HG02840 (cell line): ENCODE measurements at regions not wholly inside any gene's neighbourhood (a gene's known extent, or its start where the extent isn't known, plus 50 kb on each side); places are given as distances from the start of the nearest gene placed in this dataset.
"Not testable (repeated sequence)": the region's sequence is repeated elsewhere in the genome, so short reads cannot be mapped to it uniquely, and the experiment has no call there.

Experiments used
- ATAC-seq: cut with Tn5 transposase; IDR thresholded peaks from one replicate; pipeline ENCODE4 v1.9.1; 2021; ENCODE audit warnings: mild to moderate bottlenecking, moderate library complexity, moderate number of reproducible peaks; ENCODE audit not compliant: unreplicated experiment, low FRiP score

DNA sequence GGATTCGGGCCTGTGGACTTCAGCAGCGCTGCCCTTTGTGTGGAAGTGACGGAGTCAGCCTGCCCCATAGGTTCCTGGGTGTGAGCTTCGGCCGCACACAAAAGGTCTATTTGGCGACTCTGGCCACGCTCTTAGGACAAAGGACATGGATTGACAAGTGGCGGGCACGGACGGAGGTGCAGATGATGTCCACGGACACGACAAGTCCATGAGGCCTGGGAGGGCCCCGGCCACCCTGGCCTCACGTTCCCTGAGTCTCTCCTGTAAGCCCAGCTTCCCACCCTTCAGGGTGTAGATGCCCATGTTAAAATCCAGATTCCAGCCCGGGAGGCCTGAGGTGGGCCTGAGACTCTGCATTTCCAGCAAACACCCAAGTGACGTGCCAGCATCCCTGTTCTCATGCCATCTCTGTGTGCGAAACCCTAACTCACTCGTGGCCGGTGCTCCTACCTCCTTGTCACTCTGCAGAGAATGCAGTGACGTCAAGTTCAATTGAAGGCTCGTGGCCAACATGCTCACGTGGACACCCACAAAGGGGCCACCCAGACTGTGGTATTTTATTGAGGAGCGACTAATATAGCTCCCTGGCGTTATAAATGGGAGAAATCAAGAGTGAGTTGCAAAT, 111.7 kb downstream of the RTP5 start:
- no peak for ATAC-seq

DNA sequence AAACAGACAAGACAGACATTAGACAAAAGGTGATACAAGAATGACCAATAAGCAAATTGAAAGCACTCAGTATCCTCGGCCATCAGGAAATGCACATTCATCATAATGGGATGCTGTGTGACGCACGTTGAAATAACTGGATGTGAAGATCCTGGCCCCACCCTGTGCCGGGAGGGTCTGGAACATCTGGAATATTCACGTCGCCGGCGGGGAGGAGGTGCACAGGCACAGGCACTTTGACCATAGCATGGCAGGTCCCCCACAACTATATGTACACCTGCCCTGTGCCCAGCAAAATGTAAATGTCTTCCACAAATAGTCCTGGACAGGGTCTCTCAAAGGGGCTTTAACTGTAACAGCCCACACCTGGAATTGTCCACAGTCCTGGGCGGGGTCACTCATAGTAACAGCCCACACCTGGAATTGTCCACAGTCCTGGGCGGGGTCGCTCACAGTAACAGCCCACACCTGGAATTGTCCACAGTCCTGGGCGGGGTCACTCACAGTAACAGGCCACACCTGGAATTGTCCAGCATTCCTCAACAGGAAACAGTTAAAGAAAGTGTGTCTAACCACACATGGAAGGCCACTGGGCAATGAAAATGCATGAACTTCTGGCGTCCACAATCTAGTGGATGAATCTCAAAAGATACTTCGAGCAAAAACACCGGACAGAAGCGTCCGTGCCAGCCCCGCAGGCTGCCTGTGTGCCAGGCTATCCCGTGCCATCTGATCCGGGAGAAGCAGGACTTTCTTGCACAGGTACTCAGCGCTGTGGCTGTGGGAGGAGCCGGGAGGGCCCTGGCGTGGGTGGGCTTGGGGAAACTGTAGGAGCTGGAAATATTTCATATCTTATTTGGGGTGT, 113.4 kb downstream of the RTP5 start:
- no peak for ATAC-seq

DNA sequence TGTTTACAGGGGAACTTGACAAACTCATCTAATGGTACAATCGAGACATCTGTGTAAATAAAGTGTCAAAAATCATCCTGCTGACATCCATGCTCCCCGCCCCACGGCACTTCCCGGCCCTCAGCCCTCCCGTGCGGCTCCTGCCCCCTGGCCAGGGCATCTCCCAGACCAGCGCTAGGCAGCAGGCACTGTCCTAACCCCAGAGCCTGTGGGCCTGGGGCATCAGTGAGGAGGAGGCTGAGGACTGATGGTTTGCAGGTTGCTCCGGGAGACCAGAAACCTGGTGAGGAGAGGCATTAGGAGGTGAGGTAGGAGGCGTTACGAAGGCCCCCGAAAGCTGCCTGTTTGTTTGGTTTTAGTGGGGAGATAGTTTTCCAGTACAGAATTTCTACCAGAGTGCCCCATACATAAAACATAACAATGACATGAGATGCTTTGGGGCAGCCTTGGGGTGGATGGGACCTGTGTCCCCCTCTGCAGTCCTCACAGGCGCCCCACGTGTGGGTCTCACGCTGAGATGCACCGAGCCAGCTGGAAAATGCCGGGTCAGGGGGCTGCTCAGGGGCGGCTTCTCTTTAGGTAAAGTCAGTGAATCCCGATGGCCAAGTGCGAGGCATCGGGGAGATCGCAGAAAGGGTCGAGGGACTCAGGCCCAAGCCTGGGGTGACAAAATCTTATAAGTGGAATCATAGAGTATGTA, 114.2 kb downstream of the RTP5 start:
- ATAC-seq = no peak

DNA sequence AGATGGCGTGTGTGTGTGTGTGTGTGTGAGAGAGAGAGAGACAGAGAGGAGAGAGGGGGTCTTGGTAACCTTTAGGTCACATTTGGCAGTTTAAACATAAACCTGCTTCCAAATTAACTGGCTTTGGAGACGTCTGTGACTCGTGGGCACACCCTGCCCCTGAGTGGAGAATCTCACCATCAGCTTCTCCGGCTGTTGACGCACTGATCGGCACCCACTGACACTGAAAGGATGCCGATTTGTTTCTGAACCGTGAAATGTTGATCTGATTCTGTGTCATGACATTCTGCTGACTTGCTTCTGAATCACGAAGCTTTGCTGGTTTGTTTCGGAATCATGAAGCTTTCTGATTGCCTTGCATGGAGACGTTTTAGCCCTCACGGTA, 114.7 kb downstream of the RTP5 start:
- no peak for ATAC-seq

DNA sequence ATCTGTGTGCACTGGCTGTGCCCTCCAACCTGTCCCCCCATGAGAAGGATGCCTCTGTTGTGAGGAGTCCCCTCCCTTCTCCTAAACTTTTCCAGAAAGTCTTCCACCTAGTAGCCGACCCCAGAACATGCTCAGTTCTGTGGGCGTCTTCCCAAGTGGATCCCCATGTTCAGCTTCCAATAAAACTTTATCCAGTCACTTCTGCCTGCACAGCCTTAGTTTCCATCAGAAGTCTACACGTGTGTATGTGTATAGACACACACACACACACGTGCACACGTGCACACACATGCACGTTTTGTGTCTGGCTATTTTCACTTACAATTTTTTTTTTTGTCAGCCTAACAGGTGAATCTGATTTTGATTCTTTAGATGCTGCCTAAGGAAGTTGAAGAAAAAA, 115.1 kb downstream of the RTP5 start:
- ATAC-seq = no peak

DNA sequence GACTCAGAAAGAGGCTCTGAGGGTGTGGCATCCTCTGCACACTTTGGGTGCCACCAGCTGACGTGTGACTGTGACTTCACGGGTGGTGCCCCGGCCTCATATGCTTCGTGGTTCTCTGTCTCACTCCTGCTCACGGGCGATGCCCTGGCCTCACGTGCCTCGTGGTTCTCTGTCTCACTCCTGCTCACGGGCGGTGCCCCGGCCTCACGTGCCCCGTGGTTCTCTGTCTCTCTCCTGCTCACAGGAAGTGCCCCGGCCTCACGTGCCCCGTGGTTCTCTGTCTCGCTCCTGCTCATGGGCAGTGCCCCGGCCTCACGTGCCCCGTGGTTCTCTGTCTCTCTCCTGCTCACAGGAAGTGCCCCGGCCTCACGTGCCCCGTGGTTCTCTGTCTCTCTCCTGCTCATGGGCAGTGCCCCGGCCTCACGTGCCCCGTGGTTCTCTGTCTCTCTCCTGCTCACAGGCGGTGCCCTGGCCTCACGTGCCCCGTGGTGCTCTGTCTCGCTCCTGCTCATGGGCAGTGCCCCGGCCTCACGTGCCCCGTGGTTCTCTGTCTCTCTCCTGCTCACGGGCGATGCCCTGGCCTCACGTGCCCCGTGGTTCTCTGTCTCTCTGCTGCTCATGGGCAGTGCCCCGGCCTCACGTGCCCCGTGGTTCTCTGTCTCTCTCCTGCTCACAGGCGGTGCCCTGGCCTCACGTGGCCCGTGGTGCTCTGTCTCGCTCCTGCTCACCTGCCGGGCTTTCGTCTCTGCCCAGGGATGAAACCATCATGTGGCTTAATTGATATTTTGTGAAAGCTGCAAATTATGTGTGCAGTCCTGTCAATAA, 115.8 kb downstream of the RTP5 start:
- ATAC-seq = not testable (repeated sequence)

DNA sequence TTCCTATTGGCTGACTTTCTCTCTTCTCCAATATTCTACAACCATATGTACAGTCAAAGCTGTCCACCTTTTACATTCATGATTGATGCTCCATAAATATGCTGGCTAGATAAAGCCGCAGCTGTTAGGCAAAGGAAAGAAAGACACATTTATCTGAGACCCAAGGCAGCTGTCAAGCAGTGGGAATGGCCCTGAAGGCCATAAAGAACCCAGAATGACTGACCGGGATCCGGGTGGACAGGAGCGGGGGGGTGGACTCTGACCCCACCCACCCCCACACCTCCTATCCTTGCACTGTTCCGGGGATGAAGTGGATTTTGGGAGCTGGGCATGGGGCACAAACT, 116.4 kb downstream of the RTP5 start:
- no peak for ATAC-seq

DNA sequence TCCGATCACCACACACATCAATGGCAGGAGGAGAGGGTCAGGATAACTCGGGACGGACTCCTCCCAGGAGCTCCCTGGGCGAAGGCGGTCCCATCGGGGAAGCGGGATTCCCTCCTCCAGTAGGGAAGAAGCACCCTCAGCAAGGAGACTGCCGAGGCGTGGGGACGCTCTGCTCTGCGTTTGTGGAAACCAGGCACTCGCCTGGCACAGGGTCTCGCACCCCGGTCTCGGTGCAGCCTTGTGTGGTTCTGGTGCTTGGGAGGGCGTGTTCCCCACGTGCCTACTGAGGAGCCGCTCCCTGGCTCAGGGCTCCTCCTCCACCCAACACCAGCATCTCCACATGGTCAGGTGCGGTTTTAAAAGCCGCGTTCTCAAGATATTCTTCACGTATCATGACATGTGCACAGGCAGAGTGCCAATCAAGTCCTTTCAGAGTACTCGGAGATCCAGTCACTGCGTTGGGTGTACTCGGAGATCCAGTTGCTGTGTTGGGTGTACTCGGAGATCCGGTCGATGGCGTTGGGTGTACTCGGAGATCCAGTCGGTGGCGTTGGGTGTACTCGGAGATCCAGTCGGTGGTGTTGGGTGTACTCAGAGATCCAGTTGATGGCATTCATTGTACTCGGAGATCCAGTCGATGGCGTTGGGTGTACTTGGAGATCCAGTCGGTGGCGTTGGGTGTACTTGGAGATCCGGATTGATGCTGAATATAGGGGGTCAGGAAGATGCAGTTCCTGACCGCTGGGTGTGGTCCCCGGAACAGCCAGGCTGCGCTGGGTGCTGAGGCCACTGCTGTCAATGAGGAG, 117.5 kb downstream of the RTP5 start:
- no peak for ATAC-seq

DNA sequence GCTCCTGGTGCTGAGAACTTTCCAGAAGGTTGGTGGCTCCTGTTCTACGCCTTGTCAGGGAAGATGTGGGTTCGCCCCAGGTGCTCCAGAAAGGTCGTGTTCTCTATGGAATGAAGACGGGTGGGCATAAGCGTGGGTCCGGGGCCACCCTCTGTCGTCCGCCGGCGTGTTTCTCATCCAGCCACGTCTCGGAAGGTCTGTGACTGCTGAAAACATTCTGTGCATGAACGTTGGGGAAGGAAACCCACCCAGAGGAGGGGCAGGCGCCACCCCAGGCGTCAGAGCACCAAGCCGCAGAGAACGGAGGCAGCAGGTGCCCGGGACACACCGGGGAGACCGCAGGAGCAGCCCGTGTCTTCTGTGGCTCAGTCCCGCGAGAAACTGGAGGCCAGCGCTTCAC, 118.2 kb downstream of the RTP5 start:
- no peak for ATAC-seq

DNA sequence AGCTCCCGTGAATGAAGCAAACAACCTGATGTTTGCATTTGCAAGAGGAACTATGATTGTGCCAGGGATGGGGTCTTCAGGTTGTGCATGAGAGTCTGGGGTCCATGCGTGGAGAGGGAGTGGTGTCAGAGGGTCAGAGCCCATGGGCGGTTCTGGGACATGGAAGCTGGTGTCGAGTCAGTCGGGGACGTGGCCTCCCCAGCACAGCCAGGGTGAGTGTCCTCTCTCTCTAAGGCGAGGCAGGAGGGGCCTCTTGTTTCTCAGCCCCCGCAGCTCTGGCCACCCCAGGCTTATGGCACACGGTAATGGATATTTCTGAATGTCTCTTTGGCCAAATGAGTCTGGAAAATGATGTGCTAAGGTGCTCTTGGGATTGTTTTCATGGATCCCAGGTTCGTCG, 118.6 kb downstream of the RTP5 start:
- ATAC-seq = no peak

DNA sequence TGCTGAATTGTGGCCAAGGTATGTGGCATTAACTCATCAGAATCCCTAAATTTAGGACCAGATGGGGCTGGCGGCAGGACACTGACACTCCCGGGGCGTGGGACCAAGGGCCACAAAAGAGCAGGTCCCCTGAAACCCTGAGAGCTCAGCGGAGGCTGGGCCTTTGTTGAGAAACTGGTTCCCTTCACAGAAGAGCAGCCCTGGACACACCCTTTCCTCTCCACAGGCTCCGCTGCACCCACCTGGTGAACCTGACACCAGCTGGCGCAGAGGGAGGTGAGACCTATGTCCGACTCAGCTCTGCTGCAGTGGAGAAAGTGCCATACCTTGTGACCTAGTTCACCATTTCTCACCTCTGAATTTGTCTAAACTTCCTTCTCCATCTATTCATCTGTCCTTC, 119.5 kb downstream of the RTP5 start:
- ATAC-seq = no peak

DNA sequence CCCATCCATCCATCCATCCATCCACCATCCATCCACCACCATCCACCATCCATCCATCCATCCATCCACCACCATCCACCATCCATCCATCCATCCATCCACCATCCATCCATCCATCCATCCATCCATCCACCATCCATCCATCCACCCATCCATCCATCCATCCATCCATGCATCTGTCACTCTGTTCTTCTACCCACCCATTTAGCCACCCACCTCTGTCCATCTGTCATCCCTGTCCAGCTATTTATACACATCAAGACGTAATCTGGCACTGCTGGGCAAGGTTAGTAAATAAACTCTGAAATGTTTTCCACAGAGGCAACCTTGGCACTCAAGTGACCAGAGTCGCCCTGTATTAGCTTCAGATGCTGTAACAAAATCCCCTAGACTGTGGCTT, 120.9 kb downstream of the RTP5 start:
- no peak for ATAC-seq

DNA sequence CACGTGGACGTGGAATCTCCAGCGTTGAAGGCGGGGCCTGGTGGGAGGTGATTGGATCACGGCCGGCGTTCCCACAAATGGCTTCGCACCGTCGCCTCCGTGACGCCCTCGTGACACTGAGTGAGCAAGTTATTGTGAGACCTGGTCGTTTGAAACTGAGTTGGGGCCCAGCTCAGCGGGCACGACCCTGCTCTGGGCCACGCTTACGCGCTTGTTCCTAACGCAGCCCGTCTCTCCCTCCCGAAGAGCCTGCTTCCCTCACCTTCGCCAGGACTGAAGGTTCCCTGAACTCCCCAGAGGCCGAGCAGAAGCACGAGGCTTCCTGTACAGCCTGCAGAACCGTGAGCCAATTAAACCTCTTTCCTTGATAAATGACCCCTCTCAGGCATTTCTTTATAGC, 121.8 kb downstream of the RTP5 start:
- no peak for ATAC-seq

DNA sequence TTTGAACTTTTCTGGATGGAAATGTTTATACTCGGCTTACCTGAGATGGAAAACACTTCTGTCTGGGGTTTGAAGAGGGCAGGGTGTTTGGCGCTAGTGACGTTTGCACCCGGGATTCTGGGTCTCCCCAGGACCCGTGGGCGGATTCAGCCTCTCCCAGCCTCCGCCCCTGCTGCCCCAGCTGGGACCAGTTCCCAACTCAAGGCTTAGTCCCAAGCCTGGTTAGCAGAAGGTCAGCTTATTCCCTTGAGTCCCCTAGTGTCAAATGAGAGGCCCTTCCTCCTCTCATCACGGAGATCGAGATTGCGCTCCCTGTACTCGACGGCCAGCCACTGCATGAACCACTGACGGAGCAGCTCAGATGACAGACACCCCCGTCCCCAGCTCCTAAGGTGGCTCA, 123.2 kb downstream of the RTP5 start:
- no peak for ATAC-seq

DNA sequence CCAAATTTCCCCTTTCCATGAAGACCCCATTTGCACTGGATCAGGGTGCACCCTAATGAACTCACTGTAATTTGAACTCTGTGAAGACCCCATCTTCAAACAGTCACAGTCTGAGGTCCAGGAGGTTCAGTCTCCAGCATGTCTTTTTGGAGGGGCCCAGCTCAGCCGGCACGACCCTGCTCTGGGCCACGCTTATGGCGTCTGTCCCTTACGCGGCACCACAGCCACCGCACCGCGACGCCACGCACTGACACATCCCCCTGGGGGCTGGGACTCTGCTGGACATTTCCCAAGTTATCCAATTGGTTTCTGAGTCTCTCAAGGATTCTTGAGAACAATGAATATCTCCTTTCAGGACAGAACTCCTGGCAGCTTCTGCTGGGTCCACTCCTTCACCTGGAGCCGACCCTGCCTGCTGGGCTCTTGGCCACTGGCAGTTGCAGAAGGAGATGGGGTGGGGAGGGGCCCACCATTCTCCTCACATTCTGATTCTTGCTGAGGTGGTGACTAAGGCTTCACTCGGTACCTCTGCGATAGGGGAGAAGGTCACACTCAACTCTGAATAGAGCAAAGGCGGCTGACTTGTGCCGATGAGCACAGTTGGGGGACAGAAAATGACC, 124.0 kb downstream of the RTP5 start:
- ATAC-seq = no peak

DNA sequence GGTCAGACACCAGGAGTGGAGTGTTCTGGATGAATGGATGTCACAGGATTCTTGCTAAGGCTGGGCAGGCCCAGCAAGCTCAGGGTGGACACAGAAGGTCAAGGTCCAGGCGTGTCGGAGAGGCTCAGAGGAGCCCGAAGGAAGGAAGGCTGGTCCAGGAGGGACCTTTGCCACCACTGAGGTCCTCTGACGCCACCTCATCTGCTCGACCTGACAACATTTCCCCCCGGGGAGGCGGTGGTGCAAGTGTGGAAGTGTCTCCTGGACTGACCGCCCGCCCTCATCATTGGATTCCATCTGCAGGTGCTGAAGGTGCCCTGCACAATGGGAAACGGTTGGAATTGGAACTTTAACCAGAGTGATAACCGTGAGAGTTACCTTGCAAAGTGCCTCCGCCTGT, 124.6 kb downstream of the RTP5 start:
- ATAC-seq = no peak

DNA sequence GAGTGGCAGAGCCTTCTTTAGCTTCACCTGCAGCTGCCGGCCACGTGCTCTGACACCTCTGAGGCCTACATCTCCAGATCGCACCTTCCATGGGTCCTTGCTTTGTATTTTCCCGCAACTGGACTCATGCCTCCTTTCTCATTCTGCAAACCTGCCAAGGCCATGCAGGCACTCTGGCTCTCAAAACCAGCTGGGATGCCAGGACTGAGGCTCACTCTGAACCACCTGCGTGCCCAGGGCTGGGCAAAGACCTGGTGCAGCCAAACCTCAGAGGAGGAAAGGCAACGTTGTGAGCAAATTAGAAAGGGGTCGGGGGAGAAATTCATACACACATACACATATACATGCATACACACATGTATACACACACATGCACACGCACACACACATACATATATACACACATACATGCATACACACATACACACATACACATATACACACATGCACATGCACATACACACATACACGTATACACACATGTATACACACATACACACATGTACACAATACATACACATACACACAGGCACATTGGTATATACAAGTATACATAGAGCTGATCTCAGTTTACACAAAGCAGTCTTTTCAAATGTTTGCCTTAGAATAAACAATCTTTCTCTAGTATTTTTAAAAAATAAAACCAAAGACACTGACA, 125.2 kb downstream of the RTP5 start:
- ATAC-seq = no peak

DNA sequence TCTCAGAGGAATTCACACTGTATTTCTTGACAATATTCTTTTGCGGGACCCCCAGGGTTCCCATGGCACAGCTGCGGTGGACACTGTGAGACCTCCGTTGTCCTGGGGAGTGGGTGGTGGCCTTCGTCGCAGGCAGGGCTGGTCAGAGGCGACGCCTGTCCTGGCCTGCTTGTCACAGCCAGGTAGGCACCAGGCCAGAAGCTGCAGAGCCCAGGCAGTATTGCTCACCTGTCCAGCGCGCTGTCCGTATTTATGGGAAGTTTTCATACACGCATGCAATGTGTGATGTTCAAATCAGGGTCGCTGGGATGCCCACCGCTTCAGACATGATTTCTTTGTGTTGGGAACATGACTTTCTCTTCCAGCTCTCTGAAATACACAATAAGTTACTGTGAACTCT, 126.6 kb downstream of the RTP5 start:
- ATAC-seq = no peak

DNA sequence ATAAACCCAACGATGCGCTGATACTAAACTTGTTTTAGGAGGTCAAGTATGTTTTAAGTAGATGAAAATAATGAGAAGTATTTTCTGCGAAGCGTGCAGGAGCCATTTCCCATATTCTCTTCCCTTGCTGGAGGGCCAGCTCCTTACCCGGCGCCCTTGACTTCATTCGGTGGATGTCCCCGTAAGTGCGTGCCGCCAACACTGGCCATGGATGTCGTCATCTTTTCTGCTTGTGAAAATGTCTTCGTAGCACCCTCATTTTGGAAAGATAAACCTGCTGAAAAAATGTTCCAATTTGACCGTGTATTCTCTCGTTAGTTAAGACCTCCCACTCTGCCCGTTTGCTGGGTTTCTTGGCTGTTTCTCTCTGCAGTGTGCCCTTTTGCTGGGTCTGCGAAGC, 127.5 kb downstream of the RTP5 start:
- ATAC-seq = no peak
